HG02973 (cell line): ENCODE measurements at regions not wholly inside any gene's neighbourhood (a gene's known extent, or its start where the extent isn't known, plus 50 kb on each side); places are given as distances from the start of the nearest gene placed in this dataset.
"Not testable (repeated sequence)": the region's sequence is repeated elsewhere in the genome, so short reads cannot be mapped to it uniquely, and the experiment has no call there.

Experiments used
- ATAC-seq: cut with Tn5 transposase; IDR thresholded peaks from one replicate; pipeline ENCODE4 v1.9.1; 2021; ENCODE audit warnings: moderate library complexity; ENCODE audit not compliant: unreplicated experiment

- ATAC-seq: no peak
Observed at GRCh38 chr11:15300341-15300740, 185.6 kb downstream of the INSC start.

- ATAC-seq: no peak
Observed at GRCh38 chr11:15307619-15308024, 192.9 kb downstream of the INSC start.

DNA sequence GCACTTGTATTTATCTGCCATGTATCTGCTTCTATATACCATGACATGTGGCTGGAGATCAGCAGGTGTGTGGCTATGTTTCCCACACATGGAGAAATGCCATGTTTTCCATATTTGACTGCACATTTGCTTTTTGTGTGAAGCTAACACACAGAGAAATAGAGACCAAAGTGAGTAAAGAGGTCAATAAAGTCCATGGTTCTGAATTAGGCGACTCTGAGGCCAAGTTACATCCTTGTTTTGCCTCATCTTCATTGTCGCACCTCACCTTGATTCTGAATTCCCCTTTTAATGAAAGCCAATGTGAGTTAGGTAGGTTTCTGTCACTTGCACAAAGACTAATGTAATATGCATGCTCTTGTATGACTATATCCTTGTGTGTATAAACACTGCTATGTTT is 194.1 kb downstream of the INSC start:
- no peak for ATAC-seq

GRCh38 chr11:15309296-15309695 is 194.6 kb downstream of the INSC start:
- no peak for ATAC-seq

GRCh38 chr11:15313862-15314261 is 199.1 kb downstream of the INSC start:
- ATAC-seq: no peak

GRCh38 chr11:15318814-15319213 is 204.1 kb downstream of the INSC start:
- no peak for ATAC-seq

GRCh38 chr11:15326520-15326919 is 211.8 kb downstream of the INSC start:
- no peak for ATAC-seq

GRCh38 chr11:15327786-15328231 is 213.1 kb downstream of the INSC start:
- no peak for ATAC-seq

GRCh38 chr11:15333407-15333806 is 218.7 kb downstream of the INSC start:
- ATAC-seq: no peak

DNA sequence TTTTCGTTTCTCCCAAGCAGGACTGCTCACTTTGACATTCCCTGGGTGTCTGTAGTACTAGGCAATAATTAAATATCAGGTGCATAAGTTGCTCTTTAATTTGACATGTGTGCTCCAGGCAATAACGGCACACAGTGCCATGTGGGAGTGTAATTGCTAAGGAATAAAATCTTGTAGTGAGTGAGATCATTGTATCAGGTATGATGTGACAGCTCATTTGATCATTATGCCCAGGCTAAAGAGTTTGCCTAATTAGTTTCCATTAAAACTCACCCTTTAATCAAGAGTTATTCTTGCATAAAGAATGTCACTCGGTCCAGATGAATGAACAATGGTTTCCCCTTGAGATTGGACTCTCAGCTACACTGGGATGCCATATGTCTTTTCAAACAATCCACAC is 220.0 kb downstream of the INSC start:
- ATAC-seq: no peak

DNA sequence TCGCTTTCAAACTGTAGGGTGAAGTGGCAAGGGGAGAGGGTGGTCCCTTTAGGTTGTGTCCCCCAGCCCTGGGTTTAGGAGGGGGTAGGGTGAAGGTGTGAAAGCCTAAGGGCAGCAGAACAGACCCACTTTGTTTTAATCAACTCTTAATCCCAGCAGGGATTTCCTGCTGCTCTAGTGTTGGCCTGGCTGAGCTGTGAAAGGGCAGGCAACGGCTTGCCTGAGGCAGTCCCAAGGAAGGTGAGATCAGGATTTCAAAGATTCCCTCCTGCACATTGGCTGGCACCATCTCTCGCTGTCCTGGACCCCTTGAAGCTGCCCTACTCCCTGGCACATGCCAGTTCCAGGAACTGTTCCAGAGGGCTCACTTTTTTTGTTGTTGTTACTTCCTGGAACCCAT is 221.3 kb downstream of the INSC start:
- ATAC-seq: no peak

DNA sequence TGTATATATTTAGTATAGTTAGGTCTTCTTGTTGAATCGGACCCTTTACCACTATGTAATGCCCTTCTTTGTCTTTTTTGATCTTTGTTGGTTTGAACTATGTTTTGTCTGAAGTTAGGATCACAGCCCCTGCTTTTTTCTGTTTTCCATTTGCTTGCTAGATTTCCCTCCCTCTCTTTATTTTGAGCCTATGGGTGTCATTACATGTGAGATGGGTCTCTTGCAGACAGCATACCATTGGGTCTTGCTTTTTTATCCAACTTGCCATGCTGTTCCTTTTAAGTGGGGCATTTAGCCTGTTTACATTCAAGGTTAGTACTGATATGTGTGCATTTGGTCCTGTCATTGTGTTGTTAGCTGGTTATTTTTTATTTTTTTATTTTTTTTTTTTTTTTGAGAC is 224.6 kb downstream of the INSC start:
- ATAC-seq: no peak

DNA sequence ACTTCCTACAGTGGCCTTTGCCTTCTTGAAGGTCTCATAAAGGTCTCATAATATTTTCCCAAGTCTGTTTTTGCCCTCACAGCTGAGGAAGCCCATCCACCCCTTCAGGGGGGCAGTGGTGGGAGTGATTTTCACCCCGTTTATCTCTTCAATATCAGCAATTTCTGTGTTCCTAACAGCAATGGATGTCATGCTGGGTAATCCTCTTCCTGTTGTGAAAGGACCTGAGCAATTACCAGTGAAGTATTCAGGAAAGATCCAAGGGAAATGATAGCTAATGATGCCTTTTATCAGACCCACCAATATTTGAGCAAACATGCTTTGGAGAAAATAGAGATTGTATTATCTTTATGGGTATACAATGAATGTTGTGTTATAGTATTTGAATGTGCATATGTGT is 226.9 kb downstream of the INSC start:
- no peak for ATAC-seq

GRCh38 chr11:15342163-15342562 is 227.4 kb downstream of the INSC start:
- no peak for ATAC-seq

GRCh38 chr11:15346907-15347306 is 232.2 kb downstream of the INSC start:
- no peak for ATAC-seq

DNA sequence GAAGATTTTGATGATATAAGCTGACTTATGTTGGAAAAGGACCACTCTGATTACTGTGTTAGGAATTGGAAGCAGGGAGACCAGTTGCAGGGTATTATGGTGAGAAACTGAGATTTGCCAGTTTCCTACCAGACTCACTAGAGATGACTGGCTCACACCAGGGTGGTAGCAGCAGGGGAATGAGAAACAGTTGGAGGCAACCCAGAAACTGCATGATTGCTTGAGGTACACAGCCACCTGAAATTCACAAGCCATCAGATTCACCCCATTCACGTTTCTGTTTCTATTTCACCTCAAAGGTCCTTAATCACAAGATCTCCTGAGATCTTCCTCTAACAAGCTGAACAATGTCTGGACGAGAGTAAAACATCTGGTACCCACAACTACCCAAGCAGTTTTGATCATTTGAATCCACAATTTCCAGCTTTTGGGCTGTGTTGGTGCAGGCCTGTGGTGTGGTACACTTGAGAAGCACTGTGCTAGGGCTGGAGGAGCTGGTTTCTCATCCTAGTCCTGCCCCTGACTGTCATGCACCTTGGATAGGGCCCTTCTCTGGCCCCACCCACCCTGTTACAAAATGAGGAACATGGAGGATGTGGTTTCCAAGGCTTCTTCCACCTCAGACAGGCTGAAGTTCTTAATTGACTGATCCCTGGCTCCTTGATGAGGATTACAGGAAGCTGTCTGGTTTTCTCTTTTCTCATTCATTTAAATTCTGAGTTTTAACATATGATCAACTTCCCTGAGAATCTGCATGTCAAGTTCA is 233.4 kb downstream of the INSC start:
- no peak for ATAC-seq

DNA sequence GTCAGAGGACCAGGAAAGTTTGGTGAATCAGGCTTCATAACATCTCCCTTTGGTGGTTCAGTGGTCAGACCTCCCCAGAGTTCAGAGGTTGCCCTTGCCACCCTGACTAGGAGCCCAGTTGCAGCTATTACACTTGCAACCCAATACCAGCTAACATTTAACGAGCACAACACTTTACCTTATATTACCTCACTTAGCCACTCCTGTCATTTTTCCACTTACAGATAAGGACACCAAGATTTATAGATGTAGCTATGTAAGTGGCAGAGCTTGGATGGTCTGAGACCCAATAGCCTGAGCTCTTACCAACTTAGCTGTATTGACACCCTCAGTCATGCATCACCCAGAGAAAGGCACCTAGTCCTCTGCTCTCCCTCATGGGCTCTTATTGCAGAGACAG is 234.7 kb downstream of the INSC start:
- ATAC-seq: no peak

GRCh38 chr11:15361316-15361715 is 246.6 kb downstream of the INSC start:
- no peak for ATAC-seq

- ATAC-seq: not testable (repeated sequence)
Observed at GRCh38 chr11:15365286-15365685, 250.6 kb downstream of the INSC start.

DNA sequence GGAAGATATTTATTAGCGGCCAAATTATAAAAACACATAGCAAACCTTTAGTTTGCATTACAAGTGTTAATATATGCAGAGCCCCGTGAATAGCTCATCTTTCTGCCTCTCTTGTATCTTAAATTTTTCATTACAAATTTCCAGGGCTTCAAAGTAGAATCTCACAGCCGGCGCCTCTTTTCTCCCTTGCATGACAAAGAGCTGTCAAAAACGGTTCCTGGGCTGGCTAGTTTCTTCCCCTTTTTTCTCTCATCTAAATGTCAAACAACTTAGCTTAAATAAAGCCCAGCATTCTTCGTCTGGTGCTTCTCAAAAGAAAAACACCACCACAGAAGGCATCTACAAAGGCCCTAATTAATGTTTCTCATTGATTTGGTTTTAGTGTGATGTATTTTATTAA is 253.0 kb downstream of the INSC start:
- ATAC-seq: no peak

- ATAC-seq: no peak
Observed at GRCh38 chr11:15370495-15371147, 255.9 kb downstream of the INSC start.

DNA sequence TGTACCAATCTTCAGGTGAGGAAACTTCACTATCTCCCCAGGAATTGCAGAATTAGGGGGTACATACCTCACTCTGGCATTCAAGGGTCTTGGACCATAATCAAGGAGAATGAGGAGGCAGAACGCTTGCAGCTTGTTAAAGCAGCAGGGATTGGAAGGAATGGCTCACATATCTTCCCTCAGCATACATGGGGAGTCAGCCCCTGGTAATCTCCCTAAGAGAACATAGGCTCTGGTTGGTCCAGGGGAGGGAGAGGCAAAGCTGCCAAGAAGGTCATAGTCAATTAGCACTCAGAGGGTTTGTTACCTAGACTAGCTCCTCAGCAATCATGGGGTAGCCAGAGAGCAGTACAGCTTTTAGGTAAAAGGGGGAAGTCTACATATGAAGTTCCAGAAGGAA is 256.8 kb downstream of the INSC start:
- no peak for ATAC-seq

GRCh38 chr11:15374418-15374817 is 259.7 kb downstream of the INSC start:
- no peak for ATAC-seq
